DOHH2 (cell line): ENCODE measurements at regions not wholly inside any gene's neighbourhood (a gene's known extent, or its start where the extent isn't known, plus 50 kb on each side); places are given as distances from the start of the nearest gene placed in this dataset.

Experiments
- CTCF ChIP-seq: fragments of 200-600 bp; sonication (generic); IDR thresholded peaks from one replicate; pipeline ENCODE4 v1.5.1; 2014; ENCODE audit warnings: antibody characterized with exemption, mild to moderate bottlenecking, low read depth, low read length; ENCODE audit not compliant: poor library complexity, severe bottlenecking
- EZH2phosphoT487 ChIP-seq: fragments of 200-600 bp; sonication (generic); IDR thresholded peaks from 2 replicates; pipeline ENCODE4 v1.6.1; 2017; ENCODE audit warnings: borderline replicate concordance, mild to moderate bottlenecking, antibody characterized with exemption, low read length, moderate library complexity, mixed read lengths

- TF ChIP-seq CTCF (no peak), EZH2phosphoT487 (no peak)
These were observed 135.0 kb downstream of the DLEU7 start for GRCh38 chr13:50708461-50708860.
